Adrenal gland (tissue), 5 donors: ENCODE measurements at regions not wholly inside any gene's neighbourhood (a gene's known extent, or its start where the extent isn't known, plus 50 kb on each side); places are given as distances from the start of the nearest gene placed in this dataset.

ENCODE experiments used
- CTCF ChIP-seq, 6 experiments: fragments of 450-650 bp in 4 of 6; fragments of 200-600 bp in 2 of 6; sonication (generic) in 1 of 6; IDR thresholded peaks; 1 replicate in 5 of 6; 2 replicates in 1 of 6; pipeline versions ENCODE4 v1.5.1 to v1.8.0; 2016 to 2021; ENCODE audit warnings: antibody characterized with exemption in 6 of 6, mild to moderate bottlenecking in 2 of 6, moderate library complexity in 1 of 6
- POLR2A ChIP-seq, 2 donors: fragments of 450-650 bp; IDR thresholded peaks; one replicate each; pipeline ENCODE4 v1.6.1; 2017; ENCODE audit warnings: antibody characterized with exemption in 2 of 2, mild to moderate bottlenecking in 2 of 2, moderate library complexity in 1 of 2
- donor health status: DM: no; HTN: no; CAD: no.

DNA sequence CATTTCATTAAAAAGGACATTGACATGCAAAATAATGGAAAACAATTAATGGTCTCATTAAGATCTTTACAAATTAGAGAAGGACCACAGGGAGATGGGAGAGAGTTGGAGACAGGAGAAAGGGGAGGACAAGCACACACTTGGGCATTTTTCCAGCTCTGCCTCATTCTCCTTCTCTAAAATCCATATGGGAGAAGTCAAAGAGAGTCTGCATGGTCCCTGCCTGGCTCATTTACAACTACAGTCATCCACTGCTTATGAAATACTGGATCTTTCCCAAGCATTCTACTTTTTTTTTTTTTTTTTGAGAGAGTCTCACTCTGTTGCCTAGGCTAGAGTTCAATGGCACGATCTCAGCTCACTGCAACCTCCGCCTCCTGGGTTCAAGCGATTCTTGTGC lies 518.9 kb upstream of the CELF2 start:
- TF ChIP-seq CTCF (IDR thresholded peaks at IDR 0.05) (no peak), POLR2A (IDR thresholded peaks at IDR 0.05) (no peak)
